MG63 (cell line): ENCODE measurements at regions not wholly inside any gene's neighbourhood (a gene's known extent, or its start where the extent isn't known, plus 50 kb on each side); places are given as distances from the start of the nearest gene placed in this dataset.
"Not testable (repeated sequence)": the region's sequence is repeated elsewhere in the genome, so short reads cannot be mapped to it uniquely, and the experiment has no call there.

Experiments
- DNase-seq: peaks from one replicate; pipeline ENCODE4 v3.0.0-alpha.2; 2020
- H3K27me3 ChIP-seq: fragments of 250-450 bp; sonication (Bioruptor Pico); 2 replicates; pipeline ENCODE4 v1.5.1; 2020; ENCODE audit warnings: mild to moderate bottlenecking, moderate library complexity
- H3K36me3 ChIP-seq: fragments of 250-450 bp; sonication (Bioruptor Pico); 2 replicates; pipeline ENCODE4 v1.5.1; 2020; ENCODE audit warnings: mild to moderate bottlenecking, moderate library complexity
- H3K4me3 ChIP-seq: fragments of 250-450 bp; sonication (Bioruptor Pico); 2 replicates; pipeline ENCODE4 v1.5.1; 2020; ENCODE audit warnings: mild to moderate bottlenecking, moderate library complexity
- H3K9me3 ChIP-seq: fragments of 250-450 bp; sonication (Bioruptor Pico); 2 replicates; pipeline ENCODE4 v1.5.1; 2020; ENCODE audit warnings: mild to moderate bottlenecking, moderate library complexity

DNA sequence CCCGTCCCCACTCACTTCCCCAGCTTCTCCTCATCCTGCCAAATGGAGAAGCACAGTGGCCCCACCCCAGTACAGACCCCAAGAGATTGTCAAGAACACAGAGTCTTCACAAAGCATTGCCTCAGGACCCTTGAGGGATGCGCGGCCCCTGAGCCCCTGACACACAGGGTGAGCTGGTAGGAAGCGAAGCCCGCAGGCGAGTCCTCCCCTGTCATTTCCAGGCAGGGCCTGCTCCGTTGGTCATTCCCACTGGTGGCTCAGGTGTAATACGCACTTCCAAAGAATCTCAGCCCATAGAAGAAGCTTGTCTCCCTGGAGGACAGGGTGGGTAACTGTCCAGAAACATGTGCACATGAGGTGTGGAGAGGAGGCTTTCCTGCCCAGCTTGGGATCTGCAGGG is 404.2 kb downstream of the THBS2 start:
- H3K36me3 ChIP-seq = no peaks in the 10 kb centered on the region
- no peaks in the 10 kb centered on the region for H3K9me3 ChIP-seq
- DNase-seq = no peak
- no peak overlapping the region for H3K4me3 ChIP-seq
- H3K27me3 ChIP-seq = no peaks in the 10 kb centered on the region

GRCh38 chr6:168848797-168849196 is 404.8 kb downstream of the THBS2 start:
- no peaks in the 10 kb centered on the region for H3K9me3 ChIP-seq
- DNase-seq = no peak

DNA sequence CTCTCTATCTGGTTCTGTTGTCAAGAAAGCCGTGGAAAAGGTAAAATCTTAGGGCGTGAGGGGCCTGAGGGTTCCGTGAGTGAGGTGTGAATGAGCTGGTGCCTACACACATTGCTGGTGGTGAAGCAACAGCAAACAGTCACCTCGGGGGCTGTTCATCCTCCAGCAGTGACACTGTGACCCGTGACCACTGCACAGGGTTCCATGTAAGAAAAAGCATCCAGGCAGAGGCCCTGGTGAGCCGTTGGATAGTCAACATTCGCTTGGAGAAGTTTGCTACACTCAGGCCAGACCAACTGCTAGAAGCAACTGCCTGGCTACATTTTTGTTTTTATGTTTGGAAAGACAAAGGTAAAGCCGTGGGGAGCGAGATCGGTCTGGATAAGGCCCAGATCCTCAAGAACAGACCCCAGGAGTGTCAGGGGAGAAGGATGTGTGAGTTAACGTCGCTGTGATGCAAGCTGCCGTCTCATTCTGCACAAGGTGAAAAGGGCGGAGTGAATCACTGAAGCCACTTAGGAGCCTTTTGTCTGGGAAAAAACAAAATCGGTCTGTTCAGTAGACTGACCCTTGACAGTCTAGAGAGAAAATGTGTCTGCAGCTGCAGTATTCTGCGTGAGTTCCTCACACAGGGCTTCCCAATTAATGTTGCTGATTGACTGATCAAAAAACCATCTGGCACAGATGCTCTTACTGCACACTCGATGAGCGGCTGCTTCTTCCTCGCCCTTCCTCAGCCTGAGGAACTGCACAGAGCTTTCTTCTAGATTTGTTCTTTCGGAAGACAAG is 404.0 kb downstream of the SMOC2 start:
- H3K36me3 ChIP-seq = no peaks in the 10 kb centered on the region
- DNase-seq = no peak
- no peak overlapping the region for H3K4me3 ChIP-seq
- no peaks in the 10 kb centered on the region for H3K9me3 ChIP-seq
- no peaks in the 10 kb centered on the region for H3K27me3 ChIP-seq

More at GRCh38 chr6:168848797-168849196, 404.8 kb downstream of the THBS2 start:
- Histone ChIP-seq H3K36me3 (no peaks in the 10 kb centered on the region), H3K4me3 (no peak overlapping the region), H3K27me3 (no peaks in the 10 kb centered on the region)

DNA sequence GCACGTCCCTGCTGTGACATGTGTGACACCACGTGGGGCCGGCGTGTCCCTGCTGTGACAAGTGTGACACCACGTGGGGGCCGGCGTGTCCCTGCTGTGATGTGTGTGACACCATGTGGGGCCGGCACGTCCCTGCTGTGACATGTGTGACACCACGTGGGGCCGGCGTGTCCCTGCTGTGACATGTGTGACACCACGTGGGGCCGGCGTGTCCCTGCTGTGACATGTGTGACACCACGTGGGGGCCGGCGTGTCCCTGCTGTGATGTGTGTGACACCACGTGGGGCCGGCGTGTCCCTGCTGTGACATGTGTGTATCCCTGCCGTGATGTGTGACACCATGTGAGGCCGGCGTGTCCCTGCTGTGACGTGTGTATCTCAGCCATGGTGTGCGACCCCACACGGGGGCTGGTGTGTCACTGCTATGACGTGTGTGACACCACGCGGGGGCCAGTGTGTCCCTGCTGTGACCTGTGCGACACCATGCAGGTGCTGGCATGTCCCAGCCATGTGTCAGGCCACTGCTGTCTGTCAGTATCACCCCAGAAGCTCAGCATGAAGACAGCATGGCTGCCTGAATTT is 401.7 kb downstream of the SMOC2 start:
- not testable (repeated sequence) for H3K36me3 ChIP-seq, DNase-seq, H3K27me3 ChIP-seq, H3K4me3 ChIP-seq, H3K9me3 ChIP-seq

DNA sequence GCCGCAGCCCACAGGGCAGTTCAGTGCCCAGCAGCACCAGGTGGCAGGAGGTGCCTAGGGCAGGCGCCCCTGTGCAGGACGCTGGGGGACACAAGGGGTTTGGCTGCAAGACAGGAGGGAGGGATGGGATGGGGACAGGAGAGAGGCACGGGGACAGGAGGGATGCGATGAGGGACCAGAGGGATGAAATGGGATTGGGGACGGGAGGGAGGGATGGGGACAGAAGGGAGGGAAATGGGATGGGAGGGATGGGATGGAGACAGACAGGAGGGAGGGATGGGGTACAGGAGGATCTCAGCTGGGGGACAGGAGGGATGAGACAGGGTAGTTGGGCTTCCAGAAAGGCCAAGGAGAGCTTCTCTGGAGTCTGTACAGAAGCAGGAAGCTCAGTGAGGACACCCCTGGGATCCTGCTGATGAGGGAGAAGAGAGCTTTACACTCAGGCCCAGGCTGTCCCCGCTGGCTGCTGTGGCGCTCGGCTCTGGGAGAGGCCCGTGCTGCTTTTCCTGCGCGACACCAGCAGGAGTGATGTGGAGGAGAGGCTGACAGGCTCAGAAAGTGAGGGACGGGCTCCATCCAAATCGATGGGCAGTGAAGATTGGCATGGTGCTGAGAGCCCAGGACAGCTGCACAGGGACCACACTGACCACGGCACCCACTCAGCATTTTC is 400.8 kb downstream of the SMOC2 start:
- H3K27me3 ChIP-seq = no peaks in the 10 kb centered on the region
- no peaks in the 10 kb centered on the region for H3K36me3 ChIP-seq
- H3K4me3 ChIP-seq = no peak overlapping the region
- DNase-seq = no peak
- no peaks in the 10 kb centered on the region for H3K9me3 ChIP-seq

- not testable (repeated sequence) for H3K27me3 ChIP-seq, H3K9me3 ChIP-seq, H3K36me3 ChIP-seq, DNase-seq, H3K4me3 ChIP-seq
These were observed 399.9 kb downstream of the SMOC2 start for GRCh38 chr6:168840932-168841331.

DNA sequence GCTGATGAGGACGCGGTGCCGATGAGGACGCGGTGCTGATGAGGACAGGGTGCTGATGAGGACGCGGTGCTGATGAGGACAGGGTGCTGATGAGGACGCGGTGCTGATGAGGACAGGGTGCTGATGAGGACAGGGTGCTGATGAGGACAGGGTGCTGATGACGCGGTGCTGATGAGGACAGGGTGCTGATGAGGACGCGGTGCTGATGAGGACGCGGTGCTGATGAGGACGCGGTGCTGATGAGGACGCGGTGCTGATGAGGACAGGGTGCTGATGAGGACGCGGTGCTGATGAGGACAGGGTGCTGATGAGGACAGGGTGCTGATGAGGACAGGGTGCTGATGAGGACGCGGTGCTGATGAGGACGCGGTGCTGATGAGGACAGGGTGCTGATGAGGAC is 399.3 kb downstream of the SMOC2 start:
- H3K4me3 ChIP-seq, H3K36me3 ChIP-seq, DNase-seq, H3K27me3 ChIP-seq, H3K9me3 ChIP-seq: not testable (repeated sequence)

DNA sequence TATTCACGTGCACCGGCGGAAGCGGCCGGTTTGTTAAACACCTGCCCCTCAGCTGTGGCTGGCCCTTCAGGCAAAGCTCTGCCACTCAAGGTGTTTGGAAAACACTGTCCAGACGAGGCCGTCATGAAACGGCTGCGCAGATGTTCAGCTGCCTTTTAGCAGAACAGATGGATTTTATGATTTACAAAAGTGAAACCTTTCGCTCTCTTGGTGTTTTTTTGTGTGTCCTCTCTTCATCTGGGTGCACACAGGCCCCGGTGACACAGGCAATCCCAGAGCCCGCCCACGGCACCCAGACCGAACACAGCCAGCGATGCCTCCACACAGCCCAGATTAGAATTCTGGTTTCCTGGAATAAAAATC is 397.0 kb downstream of the SMOC2 start:
- H3K36me3 ChIP-seq = no peaks in the 10 kb centered on the region
- no peaks in the 10 kb centered on the region for H3K27me3 ChIP-seq
- DNase-seq = no peak
- H3K4me3 ChIP-seq = no peak overlapping the region
- H3K9me3 ChIP-seq = no peaks in the 10 kb centered on the region

- no peak for DNase-seq
- Histone ChIP-seq H3K9me3 (no peaks in the 10 kb centered on the region), H3K4me3 (no peak overlapping the region), H3K36me3 (no peaks in the 10 kb centered on the region), H3K27me3 (no peaks in the 10 kb centered on the region)
These were observed 396.5 kb downstream of the SMOC2 start for GRCh38 chr6:168837254-168838036.

DNA sequence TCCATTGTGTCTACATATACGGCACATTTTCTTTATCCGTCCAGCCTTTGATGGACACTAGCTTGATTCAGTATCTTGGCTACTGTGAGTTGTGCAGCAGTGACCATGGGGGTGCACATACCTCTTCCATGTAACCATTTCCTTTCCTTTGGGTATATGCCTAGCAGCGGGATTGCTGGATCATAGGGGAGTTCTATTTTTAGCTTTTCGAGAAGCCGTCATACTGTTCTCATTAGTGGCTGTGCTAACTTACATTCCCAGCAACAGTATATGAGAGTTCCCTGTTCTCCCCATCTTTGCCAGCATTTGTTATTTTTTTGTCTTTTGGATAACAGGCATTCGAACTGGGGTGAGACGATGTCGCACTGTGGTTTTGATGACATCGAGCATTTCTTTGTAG is 395.0 kb downstream of the SMOC2 start:
- H3K36me3 ChIP-seq = no peaks in the 10 kb centered on the region
- no peaks in the 10 kb centered on the region for H3K27me3 ChIP-seq
- H3K4me3 ChIP-seq = no peak overlapping the region
- no peaks in the 10 kb centered on the region for H3K9me3 ChIP-seq
- DNase-seq = no peak

DNA sequence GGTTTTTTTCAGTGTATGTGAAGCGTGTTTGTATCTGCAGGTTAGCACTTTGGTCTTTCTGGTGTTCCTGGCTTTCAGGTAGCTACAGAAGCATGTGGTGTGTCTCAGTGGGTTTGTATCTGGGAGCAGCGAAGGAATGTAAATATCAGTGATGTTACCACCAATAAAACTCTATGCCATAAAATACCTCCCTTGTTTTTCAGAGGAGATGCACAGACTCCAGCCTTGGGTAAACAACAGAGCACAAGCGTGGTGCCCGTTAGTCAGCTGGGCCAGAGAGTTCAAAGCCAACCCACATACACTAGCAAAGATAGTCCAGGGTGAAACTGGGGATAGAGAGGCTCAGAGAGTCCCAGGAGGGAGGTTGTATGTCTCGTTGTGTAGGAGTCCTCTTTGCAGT is 393.8 kb downstream of the SMOC2 start:
- DNase-seq = no peak
- H3K36me3 ChIP-seq = no peaks in the 10 kb centered on the region
- H3K4me3 ChIP-seq = no peak overlapping the region

DNA sequence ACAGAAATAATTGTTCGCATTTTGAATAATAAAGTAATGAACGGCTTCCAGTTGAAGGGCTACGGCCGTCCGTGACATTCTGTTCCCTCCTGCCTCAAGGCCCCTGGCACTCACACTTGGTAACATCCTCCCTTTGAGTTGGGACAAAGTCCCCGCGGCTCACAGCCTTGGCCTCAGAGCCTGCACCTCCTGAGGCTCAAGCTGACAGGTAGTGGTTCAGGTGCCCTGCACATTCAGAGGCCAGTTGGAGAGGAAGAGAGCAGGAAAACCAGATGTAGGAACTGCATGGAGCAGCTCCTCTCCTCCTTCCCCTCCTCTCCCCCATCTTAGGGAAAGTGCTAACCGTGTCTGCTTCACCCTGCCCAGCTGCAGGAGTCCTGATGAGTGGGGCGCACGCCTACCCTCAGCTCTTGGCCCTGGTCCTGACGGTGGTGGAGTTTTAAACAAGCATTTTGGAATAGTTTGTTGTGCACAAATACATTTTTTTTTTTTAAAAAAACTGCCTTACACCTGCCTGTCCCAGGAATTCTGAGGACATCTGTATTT is 393.1 kb downstream of the SMOC2 start:
- Histone ChIP-seq H3K27me3 (no peaks in the 10 kb centered on the region), H3K9me3 (no peaks in the 10 kb centered on the region), H3K36me3 (no peaks in the 10 kb centered on the region), H3K4me3 (no peak overlapping the region)
- no peak for DNase-seq

More for the DNA sequence above, 393.8 kb downstream of the SMOC2 start:
- Histone ChIP-seq H3K9me3 (no peaks in the 10 kb centered on the region), H3K27me3 (no peaks in the 10 kb centered on the region)

DNA sequence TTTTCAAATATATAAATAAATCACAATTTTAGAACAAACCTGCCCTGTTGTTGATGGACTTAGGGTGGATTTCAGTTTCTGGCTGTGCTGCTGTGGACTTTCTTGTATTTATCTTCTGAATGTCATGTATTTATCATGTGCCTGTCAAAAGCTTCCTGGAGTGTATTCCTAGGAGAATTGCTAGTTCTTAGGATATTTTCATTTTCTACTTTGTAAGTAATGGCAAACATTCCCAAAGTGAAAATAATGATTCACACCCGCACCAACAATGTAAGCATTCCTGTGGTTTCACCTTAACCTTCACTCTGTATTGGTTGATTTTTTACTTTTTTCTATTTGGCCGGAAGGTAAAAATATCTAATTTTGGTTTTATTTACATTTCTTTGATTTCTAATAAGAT is 387.8 kb downstream of the SMOC2 start:
- Histone ChIP-seq H3K36me3 (no peaks in the 10 kb centered on the region), H3K9me3 (no peaks in the 10 kb centered on the region), H3K27me3 (no peaks in the 10 kb centered on the region), H3K4me3 (no peak overlapping the region)
- no peak for DNase-seq

- no peak overlapping the region for H3K4me3 ChIP-seq
- no peak for DNase-seq
- H3K27me3 ChIP-seq = no peaks in the 10 kb centered on the region
These were observed 387.1 kb downstream of the SMOC2 start for GRCh38 chr6:168828035-168828434.

DNA sequence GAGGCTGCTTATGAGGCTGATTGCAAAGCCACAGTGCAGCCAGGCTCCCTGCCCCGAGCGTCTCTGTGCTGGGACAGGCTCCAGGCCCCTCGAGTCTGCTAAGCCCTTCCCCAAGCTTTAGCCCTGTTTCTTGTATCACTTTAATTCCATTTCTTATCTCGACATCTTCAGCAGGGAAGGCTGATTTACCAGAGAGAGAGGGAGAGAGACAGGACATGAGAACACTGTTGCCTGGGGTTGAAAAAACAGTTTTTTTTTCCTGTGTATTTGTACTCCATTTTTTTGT is 386.5 kb downstream of the SMOC2 start:
- H3K36me3 ChIP-seq = no peaks in the 10 kb centered on the region
- no peaks in the 10 kb centered on the region for H3K9me3 ChIP-seq
- no peaks in the 10 kb centered on the region for H3K27me3 ChIP-seq
- DNase-seq = no peak
- H3K4me3 ChIP-seq = no peak overlapping the region

More at GRCh38 chr6:168828035-168828434, 387.1 kb downstream of the SMOC2 start:
- H3K36me3 ChIP-seq = no peaks in the 10 kb centered on the region
- H3K9me3 ChIP-seq = no peaks in the 10 kb centered on the region

- no peak for DNase-seq
- no peaks in the 10 kb centered on the region for H3K27me3 ChIP-seq
- no peak overlapping the region for H3K4me3 ChIP-seq
- H3K9me3 ChIP-seq = no peaks in the 10 kb centered on the region
- no peaks in the 10 kb centered on the region for H3K36me3 ChIP-seq
These were observed 386.0 kb downstream of the SMOC2 start for GRCh38 chr6:168826726-168827585.
